ENCODE measurements at regions not wholly inside any gene's neighbourhood (a gene's known extent, or its start where the extent isn't known, plus 50 kb on each side); places are given as distances from the start of the nearest gene placed in this dataset.
"Not testable (repeated sequence)": the region's sequence is repeated elsewhere in the genome, so short reads cannot be mapped to it uniquely, and the experiment has no call there.

- TF ChIP-seq CTCF, POLR2AphosphoS5, POLR2A (IDR thresholded peaks at IDR 0.05): not testable (repeated sequence)
Observed at GRCh38 chr21:10348150-10348549, 173.2 kb upstream of the TPTE start.

Data from gastroesophageal sphincter (tissue), 3 donors.